GM19468 (cell line): ENCODE measurements at regions not wholly inside any gene's neighbourhood (a gene's known extent, or its start where the extent isn't known, plus 50 kb on each side); places are given as distances from the start of the nearest gene placed in this dataset.
"Not testable (repeated sequence)": the region's sequence is repeated elsewhere in the genome, so short reads cannot be mapped to it uniquely, and the experiment has no call there.

ENCODE experiments used
- ATAC-seq: cut with Tn5 transposase; IDR thresholded peaks from one replicate; pipeline ENCODE4 v1.9.1; 2021; ENCODE audit warnings: mild to moderate bottlenecking, moderate library complexity, moderate number of reproducible peaks; ENCODE audit not compliant: unreplicated experiment; ENCODE audit errors: extremely low read depth

DNA sequence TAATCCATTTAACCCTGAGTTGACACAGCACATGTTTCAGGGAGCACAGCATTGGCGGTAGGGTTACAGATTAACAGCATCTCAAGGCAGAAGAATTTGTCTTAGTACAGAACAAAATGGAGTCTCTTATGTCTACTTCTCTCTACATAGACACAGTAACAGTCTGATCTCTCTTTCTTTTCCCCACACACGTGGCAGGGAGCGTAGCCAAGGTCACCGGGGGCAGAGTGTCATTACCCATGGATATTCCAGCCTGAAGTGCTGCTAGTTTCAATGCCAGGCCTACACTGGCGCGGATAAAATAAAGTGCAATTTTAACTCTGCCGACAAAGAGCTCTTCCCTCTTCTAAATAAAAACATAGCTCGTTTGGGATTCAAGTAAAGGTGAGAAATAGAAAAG, 366.3 kb upstream of the SGCG start:
- not testable (repeated sequence) for ATAC-seq

DNA sequence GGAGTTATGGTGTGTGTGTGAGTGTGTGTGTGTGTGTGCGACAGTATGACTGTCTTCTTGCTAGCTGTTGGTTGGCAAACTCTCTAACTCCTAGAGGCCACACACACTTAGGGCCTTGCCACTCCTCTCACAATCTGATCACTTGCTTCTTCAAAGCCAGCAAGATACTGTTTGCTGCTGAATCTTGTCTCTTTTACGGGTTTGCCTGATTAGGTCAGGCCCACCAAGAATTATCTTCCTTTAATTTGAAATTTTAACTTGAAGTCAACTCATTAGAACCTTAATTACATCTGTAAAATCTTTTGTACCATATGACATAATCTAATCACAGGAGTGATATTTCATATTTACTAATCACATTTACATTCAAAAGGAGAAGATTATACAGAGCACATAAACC, 359.2 kb upstream of the SGCG start:
- ATAC-seq = no peak

DNA sequence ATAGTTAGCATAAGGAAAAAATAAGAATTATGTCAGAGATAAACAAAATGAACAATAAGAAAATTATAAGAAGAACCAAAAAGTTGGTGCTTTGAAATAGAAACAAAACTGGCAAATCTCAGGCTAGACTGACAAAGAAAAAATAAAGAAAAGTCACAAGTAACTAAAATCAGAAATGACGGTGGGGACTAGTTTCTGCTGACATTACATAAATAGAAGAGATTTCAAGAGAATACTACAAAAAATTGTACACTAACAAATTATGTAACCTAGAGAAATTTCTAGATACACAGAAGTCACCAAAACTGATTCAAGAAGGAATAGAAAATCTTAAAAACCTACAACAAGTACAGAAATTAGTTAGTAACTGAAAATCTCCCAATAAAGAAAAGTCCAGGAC, 355.6 kb upstream of the SGCG start:
- no peak for ATAC-seq

DNA sequence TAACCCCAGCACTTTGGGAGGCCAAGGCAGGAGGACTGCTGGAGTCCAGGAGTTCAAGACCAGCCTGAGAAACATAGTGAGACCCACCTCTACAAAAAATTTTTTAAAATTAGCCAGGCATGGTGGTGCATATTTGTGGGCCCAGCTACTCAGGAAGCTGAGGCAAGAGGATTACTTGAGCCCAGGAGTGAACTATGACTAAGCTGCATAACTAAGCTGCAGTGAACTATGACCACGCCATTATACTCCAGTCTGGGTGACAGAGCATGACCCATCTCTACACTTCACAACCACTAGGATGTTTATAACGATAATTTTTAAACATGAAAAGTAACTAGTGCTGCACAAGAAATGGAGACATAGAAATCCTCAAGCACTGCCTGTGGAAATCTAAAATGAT, 352.7 kb upstream of the SGCG start:
- no peak for ATAC-seq

DNA sequence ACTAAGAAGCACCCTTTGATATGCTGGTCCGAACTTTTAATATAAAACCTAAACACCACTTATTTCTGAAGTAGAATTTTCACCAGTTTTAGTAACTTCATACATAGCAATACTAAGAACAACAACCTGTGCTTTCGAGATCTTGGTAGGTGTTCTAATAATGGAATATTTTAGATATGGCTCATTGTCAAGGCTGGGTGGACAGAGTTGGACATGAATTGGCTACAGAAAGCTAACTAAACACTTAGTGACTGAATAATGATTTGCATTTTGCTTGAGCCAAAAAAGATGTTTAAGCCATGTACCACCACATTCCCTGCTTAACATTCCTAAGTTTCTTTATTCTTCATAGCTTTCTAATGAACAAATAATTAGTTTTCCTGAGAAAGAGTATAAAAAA, 344.3 kb upstream of the SGCG start:
- ATAC-seq = no peak

DNA sequence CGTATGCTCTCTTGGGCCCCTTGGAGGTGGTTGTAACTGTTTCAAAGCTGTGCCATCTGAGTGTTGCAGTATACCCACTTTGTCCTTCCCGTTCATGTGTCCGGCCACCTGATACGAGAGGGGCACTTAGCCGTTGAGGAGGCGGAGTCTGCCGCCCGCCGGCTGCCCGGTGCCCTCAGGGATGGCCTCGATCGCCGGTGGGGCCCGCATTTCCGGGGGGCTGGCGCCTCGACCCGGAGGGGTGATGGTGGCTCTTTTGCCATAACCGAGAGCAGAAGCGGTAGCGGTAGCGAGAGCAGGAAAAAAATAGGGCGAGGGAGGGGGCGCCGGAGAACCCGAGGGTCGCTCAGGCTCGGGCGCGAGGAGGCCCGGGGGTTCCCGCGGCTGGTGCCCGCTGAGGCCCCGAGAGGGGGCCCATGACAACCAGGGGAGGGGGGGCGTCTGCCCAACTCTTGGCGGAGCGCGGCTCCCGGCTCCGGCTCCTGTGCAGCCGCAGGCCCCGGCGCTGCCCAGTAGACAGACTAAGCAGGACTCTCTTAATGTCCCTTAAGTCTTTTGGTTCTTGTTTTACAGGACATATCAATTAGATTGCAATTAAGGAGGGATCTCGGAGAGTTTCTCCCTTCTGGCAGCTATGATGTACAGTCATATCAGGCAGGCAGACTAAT, 342.7 kb upstream of the SGCG start:
- no peak for ATAC-seq

DNA sequence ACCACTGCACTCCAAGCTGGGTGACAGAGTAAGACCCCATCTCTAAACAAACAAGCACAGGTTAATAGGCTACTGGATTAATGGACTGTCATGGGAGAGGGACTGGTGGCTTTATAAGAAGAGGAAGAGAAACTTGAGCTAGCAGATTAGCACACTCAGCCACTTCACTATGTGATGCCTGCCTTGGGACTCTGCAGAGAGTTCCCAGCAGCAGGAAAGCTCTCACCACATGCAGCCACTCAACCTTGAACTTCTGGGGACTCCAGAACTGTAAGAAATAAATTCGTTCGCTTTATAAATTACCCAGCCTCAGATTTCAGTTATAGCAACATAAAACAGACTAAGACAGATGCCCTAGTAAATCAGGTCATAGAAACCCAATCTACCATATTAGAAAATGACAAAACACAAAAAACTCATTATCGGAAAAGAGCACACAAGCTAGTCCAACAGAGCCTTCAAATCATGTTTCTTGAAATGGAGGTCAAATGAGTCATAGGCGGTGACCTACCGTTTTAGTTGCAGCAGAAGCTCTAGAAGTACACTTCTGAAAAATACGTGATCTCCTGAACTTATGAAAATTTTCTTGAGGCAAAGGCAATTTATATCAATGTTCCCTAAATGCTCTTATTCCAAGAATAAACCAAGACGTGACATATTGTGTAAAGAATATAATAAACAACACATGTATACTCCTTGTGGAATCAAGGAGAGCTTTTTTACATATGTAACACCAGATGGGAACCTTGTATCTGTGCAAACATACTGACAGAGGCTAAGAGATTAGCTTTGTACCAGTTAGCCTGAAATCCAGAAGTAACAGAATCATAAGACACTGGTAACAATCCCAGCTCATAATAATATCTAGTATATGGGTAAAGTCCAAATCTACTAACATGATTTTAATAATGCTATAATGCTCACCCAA, 340.9 kb upstream of the SGCG start:
- ATAC-seq = no peak

DNA sequence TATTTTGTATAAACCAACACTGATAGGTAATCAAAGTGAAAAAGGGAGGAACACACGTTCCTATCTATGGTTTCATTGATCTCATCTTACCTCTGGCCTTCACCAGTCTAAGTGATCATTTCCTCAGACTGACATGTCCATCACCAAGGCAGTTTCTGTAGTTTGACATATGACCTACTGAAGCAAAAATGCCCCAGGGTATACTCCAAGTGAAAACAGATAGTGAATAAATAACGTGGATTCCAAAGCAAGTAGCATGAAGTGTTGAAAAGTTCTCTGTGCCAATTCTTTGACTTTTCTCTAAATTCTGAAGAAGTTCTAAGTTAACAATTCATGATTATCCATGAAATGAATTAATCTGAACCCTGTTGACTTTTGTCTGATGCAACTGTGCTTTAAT, 334.2 kb upstream of the SGCG start:
- ATAC-seq = no peak

DNA sequence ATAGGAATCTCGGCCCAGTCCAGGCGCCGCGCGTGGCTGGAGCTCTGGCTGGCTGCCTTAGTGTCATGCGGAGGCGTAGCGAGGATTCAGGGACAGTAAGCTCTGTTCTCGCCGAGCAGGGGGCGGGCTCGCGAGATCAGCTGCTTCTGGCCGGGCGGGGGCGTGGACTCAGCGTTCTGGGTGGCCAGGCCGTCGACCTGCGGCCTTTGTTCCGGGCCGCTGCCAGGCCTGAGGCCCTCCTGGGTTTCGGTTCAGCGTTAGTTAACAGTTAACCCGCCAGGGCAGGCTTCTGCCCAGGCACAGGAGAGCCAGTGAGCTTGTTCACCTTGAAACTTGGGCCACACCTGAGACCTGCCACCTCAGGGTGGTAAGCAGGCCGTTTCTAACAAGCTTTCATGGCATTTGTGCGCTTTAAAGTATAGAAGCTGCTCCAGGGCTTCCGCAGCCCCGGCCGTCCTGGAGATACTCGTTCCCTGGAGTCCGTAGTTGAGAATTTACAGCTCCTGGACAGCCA, 332.2 kb upstream of the SGCG start:
- ATAC-seq = no peak

DNA sequence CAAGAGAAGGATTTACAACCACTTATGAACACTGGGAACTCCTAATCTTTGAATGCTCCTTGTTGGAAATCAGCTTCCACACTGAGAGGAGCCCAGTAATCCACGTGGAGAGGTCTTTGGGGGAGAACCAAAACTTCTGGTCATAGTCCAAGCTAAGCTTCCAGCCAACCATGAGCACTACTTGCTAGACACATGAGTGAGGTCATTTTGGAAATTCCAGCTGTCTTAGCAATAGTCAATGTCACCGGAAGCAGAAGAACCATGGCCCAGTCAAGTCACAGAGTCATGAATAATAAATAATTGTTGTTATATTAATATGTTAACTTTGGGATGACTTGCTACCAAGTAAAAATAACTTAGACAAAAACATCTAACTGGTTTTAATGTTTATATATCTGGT, 324.9 kb upstream of the SGCG start:
- no peak for ATAC-seq

DNA sequence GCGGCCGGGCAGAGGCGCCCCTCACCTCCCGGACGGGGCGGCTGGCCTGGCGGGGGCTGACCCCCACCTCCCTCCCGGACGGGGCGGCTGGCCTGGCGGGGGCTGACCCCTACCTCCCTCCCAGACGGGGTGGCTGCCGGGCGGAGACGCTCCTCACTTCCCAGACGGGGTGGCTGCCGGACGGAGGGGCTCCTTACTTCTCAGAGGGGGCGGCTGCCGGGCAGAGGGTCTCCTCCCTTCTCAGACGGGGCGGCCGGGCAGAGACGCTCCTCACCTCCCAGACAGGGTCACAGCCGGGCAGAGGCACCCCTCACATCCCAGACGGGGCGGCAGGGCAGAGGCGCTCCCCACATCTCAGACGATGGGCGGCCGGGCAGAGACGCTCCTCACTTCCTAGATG, 321.8 kb upstream of the SGCG start:
- ATAC-seq = not testable (repeated sequence)

DNA sequence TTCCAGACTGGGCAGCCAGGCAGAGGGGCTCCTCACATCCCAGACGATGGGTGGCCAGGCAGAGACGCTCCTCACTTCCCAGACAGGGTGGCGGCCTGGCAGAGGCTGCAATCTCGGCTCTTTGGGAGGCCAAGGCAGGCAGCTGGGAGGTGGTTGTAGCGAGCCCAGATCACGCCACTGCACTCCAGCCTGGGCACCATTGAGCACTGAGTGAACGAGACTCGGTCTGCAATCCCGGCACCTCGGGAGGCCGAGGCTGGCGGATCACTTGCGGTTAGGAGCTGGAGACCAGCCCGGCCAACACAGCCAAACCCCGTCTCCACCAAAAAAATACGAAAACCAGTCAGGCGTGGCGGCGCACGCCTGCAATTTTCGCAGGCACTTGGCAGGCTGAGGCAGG, 321.4 kb upstream of the SGCG start:
- not testable (repeated sequence) for ATAC-seq

DNA sequence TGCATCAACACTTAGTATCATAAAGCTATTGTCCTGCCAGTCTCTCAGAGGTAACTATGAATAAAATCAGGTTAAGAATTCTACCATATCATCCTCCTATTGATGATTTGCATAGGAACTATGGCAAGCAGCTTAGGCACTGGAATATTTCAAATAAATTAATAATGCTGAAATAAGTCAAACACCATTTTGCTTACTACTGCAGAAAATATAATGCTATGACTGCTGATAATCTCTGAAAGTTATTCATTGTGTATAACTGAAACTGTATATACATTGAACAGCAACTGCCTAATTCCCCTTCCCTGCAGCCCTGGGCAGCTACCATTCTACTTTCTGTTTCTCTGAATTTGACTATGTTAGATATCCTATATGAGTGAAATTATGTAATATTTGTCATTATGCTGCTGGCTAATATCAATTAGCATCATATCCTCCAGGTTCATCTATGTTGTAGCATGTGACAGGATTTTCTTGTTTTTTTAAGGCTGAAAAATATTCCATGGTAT, 318.8 kb upstream of the SGCG start:
- no peak for ATAC-seq

DNA sequence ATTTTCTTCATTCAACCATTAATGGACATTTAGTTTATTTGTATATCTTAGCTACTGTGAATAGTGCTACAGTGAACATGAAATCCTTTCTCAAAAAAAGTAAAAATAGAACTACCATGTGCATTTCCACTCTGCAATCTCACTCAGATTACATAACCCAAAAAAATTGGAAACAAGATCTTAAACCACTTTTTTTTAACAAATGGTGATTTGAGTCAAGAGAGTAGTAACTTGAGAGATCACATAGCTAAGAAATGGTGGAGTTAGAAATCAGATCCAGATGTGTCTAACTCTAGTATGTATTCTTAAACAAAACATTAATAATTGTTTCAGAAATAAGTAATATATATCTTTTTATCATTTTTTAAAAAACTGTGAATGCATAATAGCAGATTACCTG, 318.3 kb upstream of the SGCG start:
- ATAC-seq = no peak

DNA sequence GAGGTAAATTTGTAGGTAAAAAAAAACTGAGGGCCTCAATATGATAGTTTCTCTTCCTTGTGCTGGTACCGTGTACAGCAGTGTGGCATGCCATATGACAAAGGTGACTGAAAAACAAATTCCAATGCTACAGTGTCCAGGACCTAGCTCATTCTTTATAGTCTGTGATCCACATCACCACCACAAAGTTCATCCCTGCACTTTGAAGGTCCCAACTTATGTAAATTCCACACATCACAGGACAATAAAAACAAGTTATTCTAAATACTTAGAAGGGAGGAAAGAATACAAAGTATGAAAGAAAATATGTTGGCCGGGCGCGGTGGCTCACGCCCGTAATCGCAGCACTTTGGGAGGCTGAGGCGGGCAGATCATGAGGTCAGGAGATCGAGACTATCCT, 314.6 kb upstream of the SGCG start:
- no peak for ATAC-seq

DNA sequence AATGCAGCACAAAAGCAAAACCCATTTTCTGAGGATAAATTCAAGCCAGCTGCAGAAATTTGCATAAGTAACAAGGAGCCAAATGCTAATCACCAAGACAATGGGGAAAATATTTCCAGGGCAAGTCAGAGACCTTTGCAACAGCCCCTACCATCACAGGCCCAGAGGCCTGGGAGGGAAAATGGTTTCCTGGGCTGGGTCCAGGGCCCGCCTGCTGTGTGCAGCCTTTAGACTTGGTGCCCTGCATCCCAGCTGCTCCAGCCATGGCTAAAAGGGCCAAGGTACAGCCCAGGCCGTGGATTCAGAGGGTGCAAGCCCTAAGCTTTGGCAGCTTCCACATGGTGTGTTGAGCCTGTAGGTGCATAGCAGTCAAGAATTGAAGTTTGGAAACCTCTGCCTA, 309.5 kb upstream of the SGCG start:
- no peak for ATAC-seq

DNA sequence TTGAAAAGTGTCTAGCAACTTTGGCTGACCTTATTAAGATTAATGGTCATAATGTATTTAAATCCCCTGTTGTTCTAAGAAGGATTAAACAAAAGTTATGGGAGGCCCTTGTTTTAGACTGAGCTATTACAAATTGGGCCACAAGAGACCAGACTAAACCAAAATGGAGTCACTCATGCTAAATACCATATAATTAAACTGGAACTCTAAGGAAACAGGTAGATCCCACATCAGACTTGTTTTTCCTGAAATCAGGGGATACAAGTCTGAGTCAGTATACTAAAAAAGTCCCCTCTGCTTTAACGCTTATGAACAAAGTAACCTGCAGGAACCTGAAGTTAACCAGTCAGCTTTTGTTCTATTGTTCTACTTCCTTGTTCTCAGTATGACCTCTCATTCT, 305.9 kb upstream of the SGCG start:
- no peak for ATAC-seq

DNA sequence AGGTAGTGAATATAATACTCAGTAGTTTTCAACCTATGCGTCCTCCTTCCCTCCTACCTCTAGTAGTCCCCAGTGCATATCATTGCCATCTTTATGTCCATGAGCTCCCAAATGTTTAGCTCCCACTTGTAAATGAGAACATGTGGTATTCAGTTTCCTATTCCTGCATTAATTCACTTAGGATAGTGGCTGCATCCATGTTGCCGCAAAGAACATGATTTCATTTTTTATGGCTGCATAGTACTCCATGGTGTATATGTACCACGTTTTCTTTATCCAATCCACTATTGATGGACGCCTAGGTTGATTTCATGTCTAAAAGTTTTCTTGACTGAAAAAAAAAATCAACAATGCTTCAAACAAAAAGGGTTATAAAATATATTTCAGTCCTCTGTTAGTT, 303.4 kb upstream of the SGCG start:
- ATAC-seq = no peak

DNA sequence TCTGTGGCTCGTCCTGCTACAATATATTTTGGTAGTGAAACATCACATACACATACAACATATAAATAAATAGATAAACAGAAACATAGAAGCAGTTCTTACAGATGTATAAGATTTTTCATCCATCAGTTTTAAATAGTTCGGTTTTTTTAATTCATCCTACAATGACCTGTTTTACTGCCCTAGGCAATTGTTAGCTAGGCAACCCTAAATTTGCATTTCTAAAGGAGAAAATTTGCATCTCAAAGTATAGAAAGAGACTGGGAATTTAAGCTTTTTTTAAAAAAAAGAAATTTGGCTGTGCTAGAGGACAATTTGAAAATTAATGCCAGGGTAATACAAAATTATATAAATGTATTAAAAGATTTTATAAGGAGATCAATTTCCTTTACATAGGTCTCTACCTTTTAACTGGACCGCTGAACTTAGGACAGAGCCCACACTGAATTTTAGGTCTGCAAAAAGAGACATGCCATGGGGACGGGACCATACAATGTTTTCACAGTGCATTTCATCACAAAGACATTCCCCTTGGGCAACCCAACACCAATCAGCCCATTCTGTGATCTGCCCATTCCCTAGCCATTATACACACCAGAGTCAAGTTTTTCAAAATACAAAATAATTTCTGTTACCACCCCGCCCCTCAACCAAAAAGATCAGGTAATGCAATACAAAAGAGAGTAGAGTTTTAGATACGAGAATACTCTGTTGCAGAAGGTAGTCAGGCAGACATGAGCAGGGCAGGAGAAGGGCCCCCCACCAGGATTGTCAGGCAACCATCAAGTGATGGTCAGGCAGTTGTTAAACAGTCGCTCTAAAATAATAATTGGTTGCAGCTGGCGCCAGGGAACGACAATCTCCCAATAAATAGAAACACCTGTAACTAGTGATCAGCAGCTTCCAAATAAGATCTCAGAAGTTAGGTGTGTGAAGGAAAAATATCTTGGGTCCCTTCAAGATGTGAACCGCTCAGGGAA, 299.7 kb upstream of the SGCG start:
- ATAC-seq = no peak
